Activated T-helper 2 cell treated with anti-CD3 and anti-CD28 coated beads, Interferon-gamma antibody, Interleukin-2, Interleukin-4, amounts not matched to agents 10 μg/mL and 5 μg/mL and 100 μg/mL, durations not matched to agents 14 hours and 24 hours and 36 hours (primary cell): ENCODE measurements at regions not wholly inside any gene's neighbourhood (a gene's known extent, or its start where the extent isn't known, plus 50 kb on each side); places are given as distances from the start of the nearest gene placed in this dataset.

Experiments
- DNase-seq: peaks from one replicate; pipeline ENCODE4 v3.0.0; 2021; ENCODE audit warnings: low spot score
- H3K27ac Mint-ChIP-seq: one replicate; pipeline ENCODE4 v1.8.0; 2021; ENCODE audit warnings: mixed read lengths
- H3K27me3 Mint-ChIP-seq: one replicate; pipeline ENCODE4 v1.8.0; 2021; ENCODE audit warnings: low read depth, mixed read lengths
- H3K36me3 Mint-ChIP-seq: one replicate; pipeline ENCODE4 v1.8.0; 2021; ENCODE audit warnings: low read depth, mixed read lengths
- H3K4me1 Mint-ChIP-seq: one replicate; pipeline ENCODE4 v1.8.0; 2021; ENCODE audit warnings: low read depth, mixed read lengths
- H3K4me3 Mint-ChIP-seq: one replicate; pipeline ENCODE4 v1.8.0; 2021; ENCODE audit warnings: low read depth, mild to moderate bottlenecking, moderate library complexity, mixed read lengths
- H3K9me3 Mint-ChIP-seq: one replicate; pipeline ENCODE4 v1.8.0; 2021; ENCODE audit warnings: mixed read lengths
- intact Hi-C: fragments of 100-400 bp; cut with micrococcal nuclease; formaldehyde crosslinking; loops from one replicate; pipeline ENCODE4 v1.15.1; 2023

DNA sequence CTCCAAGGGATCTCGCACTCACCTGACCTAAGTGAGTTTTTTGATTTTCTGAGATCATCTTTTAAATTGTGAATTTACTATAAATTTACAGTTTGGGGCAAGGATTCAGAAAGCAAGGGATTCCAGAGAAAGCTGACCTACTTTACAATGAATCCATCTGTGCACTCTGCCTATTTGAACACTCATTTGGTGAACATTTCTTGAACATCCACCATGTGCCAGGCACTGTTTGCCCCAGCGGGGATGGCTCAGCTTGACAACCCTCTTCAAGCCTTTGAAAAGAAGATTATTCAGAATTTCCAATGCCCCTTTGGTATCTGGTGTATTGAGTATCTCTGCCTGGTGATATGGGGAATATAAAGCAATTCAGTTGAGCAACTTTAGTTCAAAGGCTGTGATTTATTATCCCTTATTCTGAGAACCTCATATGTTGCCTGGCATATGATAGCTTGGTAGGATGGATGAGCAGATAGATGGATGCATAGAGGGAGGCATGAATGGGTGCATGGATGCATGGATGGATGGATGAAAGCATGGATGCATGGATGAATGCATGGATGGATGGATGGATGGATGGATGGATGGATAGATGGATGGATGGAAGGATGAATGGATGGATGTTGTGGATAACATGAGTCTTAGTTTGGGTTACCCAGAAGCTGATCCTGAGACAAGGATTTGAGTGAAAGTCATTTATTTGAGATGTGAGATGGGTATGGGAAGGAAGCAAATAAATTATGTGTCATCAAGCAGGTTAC is 149.7 kb upstream of the ZNF366 start:
- Mint-ChIP-seq H3K9me3 (no peaks in the 10 kb centered on the region), H3K27me3 (no peaks in the 10 kb centered on the region), H3K4me1 (no peaks in the 10 kb centered on the region), H3K36me3 (no peaks in the 10 kb centered on the region), H3K4me3 (no peak overlapping the region), H3K27ac (no peak overlapping the region)
- intact Hi-C loops = no loop called here
- DNase-seq = no peak

DNA sequence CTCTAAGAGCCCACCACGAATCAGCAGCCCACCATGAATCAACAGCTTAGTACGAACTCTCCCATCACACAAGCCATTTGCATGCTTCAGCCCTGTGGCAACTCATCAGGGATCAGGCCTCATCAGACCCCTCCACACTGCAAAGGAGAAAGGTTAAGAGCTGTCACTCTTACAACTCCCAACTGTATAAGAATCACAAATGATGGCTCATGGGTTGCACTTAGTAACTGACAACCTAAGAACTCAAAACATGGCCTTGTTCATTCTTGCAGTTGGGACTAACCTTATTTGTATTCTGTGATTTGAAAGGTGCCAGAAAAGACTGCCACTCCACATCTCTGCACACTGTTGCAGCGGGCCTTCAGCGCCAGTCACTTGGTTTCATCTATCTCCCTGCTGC is 149.1 kb upstream of the ZNF366 start:
- H3K9me3 Mint-ChIP-seq = no peaks in the 10 kb centered on the region
- H3K27ac Mint-ChIP-seq = no peak overlapping the region
- no peaks in the 10 kb centered on the region for H3K36me3 Mint-ChIP-seq
- H3K4me1 Mint-ChIP-seq = no peaks in the 10 kb centered on the region
- no peak overlapping the region for H3K4me3 Mint-ChIP-seq
- intact Hi-C loops = no loop called here
- no peaks in the 10 kb centered on the region for H3K27me3 Mint-ChIP-seq
- no peak for DNase-seq

DNA sequence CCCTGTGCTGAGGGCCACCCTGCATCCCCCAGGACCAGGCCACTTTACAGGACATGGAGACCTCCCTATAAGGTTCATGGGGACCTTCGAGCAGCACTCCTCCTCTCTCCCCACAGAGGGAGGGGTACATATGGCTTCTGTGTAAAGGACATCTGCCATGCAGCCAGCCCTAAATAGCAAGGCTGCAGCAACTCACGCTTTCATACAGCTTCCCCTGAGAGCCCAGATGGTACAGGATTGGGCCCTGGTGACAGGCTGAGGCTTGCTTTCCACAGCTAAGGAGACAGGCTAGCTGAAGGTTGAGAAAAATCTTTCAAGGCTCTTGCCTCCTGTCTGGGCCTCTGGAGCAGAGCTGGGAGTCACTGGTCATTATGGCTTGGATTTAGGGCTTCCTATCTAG is 147.0 kb upstream of the ZNF366 start:
- H3K27ac Mint-ChIP-seq = no peak overlapping the region
- H3K36me3 Mint-ChIP-seq = no peaks in the 10 kb centered on the region
- no peak overlapping the region for H3K4me3 Mint-ChIP-seq
- no peaks in the 10 kb centered on the region for H3K4me1 Mint-ChIP-seq
- DNase-seq = no peak
- H3K27me3 Mint-ChIP-seq = peaks cover under 1% of the 10 kb centered on the region
- intact Hi-C loops = no loop called here
- no peaks in the 10 kb centered on the region for H3K9me3 Mint-ChIP-seq

DNA sequence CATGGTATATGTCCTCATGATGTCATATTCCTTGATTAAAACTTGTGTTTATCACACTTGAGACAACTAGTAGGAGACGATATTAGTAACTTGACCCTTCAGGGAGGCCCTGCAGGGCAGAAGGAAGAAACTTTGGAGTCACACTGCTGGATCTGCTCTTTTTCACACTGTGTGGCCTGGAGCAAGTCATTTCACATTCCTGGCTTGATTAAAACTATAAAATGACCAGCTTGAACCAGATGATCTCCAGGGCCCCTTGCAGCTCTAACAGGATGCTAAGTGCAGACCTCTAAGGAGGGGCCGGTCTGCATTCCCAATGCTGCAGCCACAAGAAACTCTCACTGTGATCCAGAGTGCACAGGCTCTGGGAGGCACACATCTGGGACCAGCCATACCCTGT is 146.4 kb upstream of the ZNF366 start:
- intact Hi-C loops = no loop called here
- Mint-ChIP-seq H3K9me3 (no peaks in the 10 kb centered on the region), H3K4me3 (no peak overlapping the region), H3K27ac (no peak overlapping the region), H3K36me3 (no peaks in the 10 kb centered on the region), H3K4me1 (no peaks in the 10 kb centered on the region), H3K27me3 (peaks cover 2% of the 10 kb centered on the region)
- DNase-seq = no peak

DNA sequence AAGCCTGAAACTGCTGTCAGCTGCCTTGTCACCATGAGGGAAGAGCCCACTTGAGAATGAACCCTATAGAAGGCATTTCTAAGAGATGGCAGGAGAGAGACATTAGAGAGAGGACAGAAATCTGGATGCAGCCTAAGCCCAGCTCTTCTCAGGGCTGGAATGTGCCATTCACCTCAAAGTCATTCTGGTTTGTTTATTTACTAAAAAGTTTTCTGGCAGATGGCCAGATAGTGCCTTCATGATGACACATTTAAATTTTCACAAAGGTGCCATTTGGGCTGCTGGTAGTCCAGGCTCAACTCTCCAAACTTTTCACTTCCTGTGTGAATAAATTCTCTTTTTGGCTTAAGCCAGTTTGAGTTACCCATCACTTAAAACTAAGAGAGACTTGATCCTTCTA is 144.6 kb upstream of the ZNF366 start:
- H3K4me3 Mint-ChIP-seq = no peak overlapping the region
- no peaks in the 10 kb centered on the region for H3K36me3 Mint-ChIP-seq
- intact Hi-C loops = no loop called here
- H3K27ac Mint-ChIP-seq = no peak overlapping the region
- H3K9me3 Mint-ChIP-seq = no peaks in the 10 kb centered on the region
- no peak for DNase-seq
- peaks cover 4% of the 10 kb centered on the region for H3K27me3 Mint-ChIP-seq
- no peaks in the 10 kb centered on the region for H3K4me1 Mint-ChIP-seq

DNA sequence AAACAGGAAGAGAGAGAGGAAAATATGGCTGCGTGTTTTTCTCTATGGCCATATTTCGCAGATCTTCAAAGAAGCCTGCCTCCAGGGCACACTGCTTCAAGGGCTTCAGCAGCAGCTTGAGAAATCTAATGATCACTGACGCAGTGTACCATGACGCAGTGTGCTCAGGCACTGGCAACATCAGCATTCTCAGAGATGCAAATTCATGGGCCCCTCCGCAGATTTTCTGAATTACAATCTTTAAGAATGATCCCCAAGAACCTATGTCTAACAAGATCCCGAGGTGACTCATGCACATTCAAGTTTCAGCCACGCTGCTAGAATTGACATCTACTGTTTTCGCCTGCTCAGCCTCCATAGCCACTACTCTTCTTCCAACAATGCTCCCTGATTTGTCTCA is 143.9 kb upstream of the ZNF366 start:
- intact Hi-C loops = no loop called here
- H3K4me3 Mint-ChIP-seq = no peak overlapping the region
- no peak for DNase-seq
- H3K4me1 Mint-ChIP-seq = no peaks in the 10 kb centered on the region
- H3K27me3 Mint-ChIP-seq = peaks cover 4% of the 10 kb centered on the region
- H3K9me3 Mint-ChIP-seq = no peaks in the 10 kb centered on the region
- no peak overlapping the region for H3K27ac Mint-ChIP-seq
- no peaks in the 10 kb centered on the region for H3K36me3 Mint-ChIP-seq

DNA sequence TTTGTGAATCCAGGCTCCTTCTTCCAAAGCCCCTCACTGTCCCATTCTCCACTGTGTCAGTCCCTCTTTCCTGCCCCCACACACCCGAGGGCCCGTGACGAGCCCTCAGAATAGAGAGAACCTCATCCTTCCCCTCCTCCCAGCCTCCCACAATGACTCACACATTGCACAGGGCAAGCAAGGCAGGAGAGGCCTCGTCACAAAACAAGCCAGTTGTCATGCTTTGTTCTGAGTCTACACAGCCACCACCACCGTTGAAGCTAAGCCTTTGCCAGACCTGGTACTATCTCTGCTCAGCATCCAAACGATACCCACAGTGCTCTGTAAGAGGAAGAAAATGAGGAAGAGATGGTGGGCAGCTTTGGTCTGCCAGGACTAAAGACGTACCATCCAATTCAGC is 142.2 kb upstream of the ZNF366 start:
- Mint-ChIP-seq H3K27ac (no peak overlapping the region), H3K4me3 (no peak overlapping the region), H3K36me3 (no peaks in the 10 kb centered on the region), H3K9me3 (no peaks in the 10 kb centered on the region), H3K4me1 (no peaks in the 10 kb centered on the region), H3K27me3 (peaks cover 8% of the 10 kb centered on the region)
- DNase-seq = no peak
- intact Hi-C loops = no loop called here

DNA sequence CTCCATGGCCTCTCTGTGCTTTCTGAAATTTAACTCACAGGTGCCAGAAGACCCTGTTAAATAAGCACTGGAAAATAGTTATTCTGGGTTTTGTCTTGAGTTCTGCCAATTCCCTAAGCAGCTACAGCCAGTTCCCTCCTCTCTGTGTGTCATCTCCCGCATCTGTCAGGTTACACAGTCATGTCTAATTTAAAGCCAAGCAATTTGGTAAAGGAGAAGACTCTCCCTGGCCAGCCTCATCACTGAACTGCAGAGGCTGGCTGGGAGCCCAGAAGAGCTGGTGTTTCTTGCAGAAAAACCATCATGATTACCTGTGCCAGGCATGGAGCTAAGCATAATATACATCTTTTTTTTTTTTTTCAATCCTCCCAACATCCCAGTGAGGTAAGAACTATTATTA is 141.3 kb upstream of the ZNF366 start:
- Mint-ChIP-seq H3K4me1 (no peaks in the 10 kb centered on the region), H3K36me3 (no peaks in the 10 kb centered on the region), H3K27ac (no peak overlapping the region), H3K9me3 (no peaks in the 10 kb centered on the region), H3K4me3 (no peak overlapping the region), H3K27me3 (peaks cover 12% of the 10 kb centered on the region)
- DNase-seq = no peak
- intact Hi-C loops = no loop called here

DNA sequence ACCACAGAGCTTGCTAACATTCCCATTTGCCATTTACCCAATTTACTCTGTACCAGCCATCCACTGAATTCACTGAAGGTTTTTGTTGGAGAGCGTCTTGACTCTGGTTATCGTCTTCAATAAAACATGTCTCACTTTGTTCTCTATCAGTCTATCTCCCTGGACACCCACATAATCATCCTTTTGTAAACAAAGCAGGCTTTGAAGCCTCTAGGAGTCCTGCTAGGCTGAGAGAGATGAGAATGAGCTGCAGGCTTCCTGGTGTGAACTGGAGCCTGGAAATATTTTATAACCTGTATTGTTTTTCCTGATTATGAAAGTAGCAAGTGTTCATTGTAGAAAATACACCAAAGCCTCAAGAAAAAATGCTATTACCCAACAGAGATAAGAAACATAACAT is 140.6 kb upstream of the ZNF366 start:
- Mint-ChIP-seq H3K4me1 (no peaks in the 10 kb centered on the region), H3K27me3 (peaks cover 12% of the 10 kb centered on the region), H3K36me3 (no peaks in the 10 kb centered on the region), H3K9me3 (no peaks in the 10 kb centered on the region), H3K27ac (no peak overlapping the region), H3K4me3 (no peak overlapping the region)
- DNase-seq = no peak
- intact Hi-C loops = no loop called here

DNA sequence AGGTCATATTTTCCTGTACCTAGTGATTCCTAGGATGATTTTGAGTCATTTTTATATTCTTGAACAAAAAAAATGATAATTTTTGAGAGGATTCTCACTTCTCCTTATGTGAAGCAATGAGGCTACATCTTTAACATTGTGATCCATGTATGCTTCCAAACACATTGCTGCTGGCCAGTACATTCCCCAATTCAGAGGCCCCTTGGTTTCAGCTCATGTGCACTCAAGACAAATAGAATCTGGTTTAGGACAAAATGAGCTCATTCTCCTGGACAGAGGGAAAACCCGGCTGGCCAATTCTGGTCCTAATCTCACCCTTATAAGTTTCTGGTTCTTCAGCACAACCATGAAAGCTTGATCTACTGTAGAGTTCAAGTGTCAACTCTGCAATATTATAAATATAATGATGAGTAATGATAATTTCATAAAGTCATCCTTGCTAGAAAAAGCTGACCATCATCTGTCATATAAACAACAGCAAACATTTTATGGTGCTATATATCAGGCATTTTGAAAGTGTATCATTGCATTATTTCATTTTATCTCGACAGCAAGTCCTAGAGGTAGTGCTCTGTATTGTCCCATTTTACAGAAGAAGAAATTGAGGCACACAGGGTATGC is 139.1 kb upstream of the ZNF366 start:
- H3K27me3 Mint-ChIP-seq = peaks cover 12% of the 10 kb centered on the region
- H3K4me3 Mint-ChIP-seq = no peak overlapping the region
- no peak overlapping the region for H3K27ac Mint-ChIP-seq
- no peaks in the 10 kb centered on the region for H3K9me3 Mint-ChIP-seq
- intact Hi-C loops = no loop called here
- no peaks in the 10 kb centered on the region for H3K4me1 Mint-ChIP-seq
- no peaks in the 10 kb centered on the region for H3K36me3 Mint-ChIP-seq
- no peak for DNase-seq

DNA sequence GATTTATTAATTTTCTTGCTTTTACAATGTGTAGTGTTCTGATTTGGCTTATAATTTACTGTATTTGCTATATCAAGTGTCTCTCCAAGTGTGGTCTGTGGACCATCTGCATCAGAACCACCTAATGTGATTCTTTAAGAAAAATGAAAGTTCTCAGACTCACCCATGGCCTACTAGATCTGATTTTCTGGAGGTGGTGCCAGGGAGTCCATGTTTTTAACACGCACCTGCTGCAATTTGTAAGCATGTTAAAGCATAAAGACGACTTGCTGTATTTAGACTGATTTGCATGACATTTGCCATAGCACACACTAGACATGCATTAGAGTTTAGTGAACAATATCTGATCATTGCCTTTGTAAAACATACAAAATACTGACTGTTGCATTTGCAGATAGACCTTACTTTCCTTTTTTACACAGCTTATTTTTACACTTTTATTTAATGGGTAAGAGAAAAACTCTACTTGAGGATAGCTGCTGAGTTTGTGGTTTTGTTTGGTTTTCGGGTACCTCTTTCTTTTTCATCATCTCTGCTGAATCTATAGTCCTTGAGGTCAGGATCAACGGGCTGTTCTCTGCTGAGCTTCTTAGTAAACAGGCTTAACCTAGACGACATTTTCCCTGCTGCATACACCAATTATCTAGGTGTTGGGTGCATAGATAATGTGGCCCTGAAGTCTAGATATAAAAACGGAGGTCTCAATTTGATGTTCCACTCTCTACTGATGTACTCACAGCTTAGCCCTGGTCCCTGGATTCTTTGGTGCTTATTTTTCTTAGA is 138.0 kb upstream of the ZNF366 start:
- Mint-ChIP-seq H3K4me3 (no peak overlapping the region), H3K27ac (no peak overlapping the region), H3K36me3 (no peaks in the 10 kb centered on the region), H3K4me1 (no peaks in the 10 kb centered on the region), H3K27me3 (peaks cover 12% of the 10 kb centered on the region), H3K9me3 (no peaks in the 10 kb centered on the region)
- intact Hi-C loops = no loop called here
- no peak for DNase-seq

DNA sequence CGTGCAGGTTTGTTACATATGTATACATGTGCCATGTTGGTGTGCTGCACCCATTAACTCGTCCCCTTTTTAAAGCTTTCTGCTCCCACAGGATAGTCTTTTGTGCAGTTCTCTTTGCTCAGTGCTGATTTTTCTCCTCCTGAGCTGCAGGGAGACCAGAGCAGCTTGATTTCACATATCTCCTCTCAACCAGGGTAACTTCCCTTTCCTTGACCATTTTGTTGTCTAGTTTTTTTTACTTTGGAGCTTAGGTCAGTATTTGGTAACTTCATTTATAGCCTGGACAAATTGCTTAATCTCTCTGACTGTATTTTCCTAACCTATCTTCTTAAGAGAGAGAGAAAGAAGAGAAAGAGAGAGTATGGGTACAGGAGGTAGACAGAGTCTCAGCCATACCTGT is 137.1 kb upstream of the ZNF366 start:
- Mint-ChIP-seq H3K27ac (no peak overlapping the region), H3K4me1 (no peaks in the 10 kb centered on the region), H3K36me3 (no peaks in the 10 kb centered on the region), H3K9me3 (no peaks in the 10 kb centered on the region), H3K4me3 (no peak overlapping the region), H3K27me3 (peaks cover 11% of the 10 kb centered on the region)
- intact Hi-C loops = no loop called here
- no peak for DNase-seq

DNA sequence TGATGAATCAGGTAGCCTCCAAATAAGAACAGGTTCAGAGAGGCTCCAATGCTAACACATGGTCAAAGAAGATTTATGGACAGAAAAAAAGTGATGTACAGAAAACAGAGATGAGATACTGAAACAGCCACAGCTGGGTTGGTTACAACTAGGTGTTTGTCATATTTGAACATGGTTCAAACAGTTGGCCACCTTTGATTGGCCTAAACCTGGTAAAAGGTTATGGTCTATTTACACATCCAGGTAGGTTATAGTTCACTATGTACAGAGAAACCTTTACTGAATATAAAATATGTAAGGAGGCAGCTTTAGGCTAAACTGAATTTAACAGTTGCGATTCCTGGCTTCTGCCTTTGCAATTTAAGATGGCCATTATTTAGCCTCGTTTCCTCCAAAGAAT is 134.0 kb upstream of the ZNF366 start:
- H3K36me3 Mint-ChIP-seq = no peaks in the 10 kb centered on the region
- no peaks in the 10 kb centered on the region for H3K4me1 Mint-ChIP-seq
- H3K27me3 Mint-ChIP-seq = peaks cover 11% of the 10 kb centered on the region
- no peaks in the 10 kb centered on the region for H3K9me3 Mint-ChIP-seq
- H3K27ac Mint-ChIP-seq = no peak overlapping the region
- intact Hi-C loops = no loop called here
- no peak overlapping the region for H3K4me3 Mint-ChIP-seq
- no peak for DNase-seq
